Neural cell (in vitro differentiated cells): ENCODE measurements at regions not wholly inside any gene's neighbourhood (a gene's known extent, or its start where the extent isn't known, plus 50 kb on each side); places are given as distances from the start of the nearest gene placed in this dataset.

Experiments
- CTCF ChIP-seq: fragments of 450-650 bp; IDR thresholded peaks from 2 replicates; pipeline ENCODE4 v1.5.1; 2014; ENCODE audit warnings: antibody characterized with exemption, mild to moderate bottlenecking, moderate library complexity; ENCODE audit not compliant: poor library complexity, severe bottlenecking
- EZH2 ChIP-seq: fragments of 200-600, 300-800 bp; shearing (Covaris generic), sonication (generic); IDR thresholded peaks from 2 replicates; pipeline ENCODE4 v1.6.1; 2014; ENCODE audit warnings: antibody characterized with exemption, low read length, borderline replicate concordance, mild to moderate bottlenecking; ENCODE audit not compliant: insufficient read depth, poor library complexity, severe bottlenecking
- POLR2AphosphoS5 ChIP-seq: IDR thresholded peaks from 2 replicates; pipeline ENCODE4 v1.6.1; 2012
- SMC3 ChIP-seq: fragments of 450-650 bp; conservative IDR thresholded peaks from 2 replicates; pipeline ENCODE4 v1.6.1; 2014; ENCODE audit warnings: antibody characterized with exemption, mild to moderate bottlenecking, moderate library complexity; ENCODE audit not compliant: poor library complexity

GRCh38 chr6:84304881-84305280, 77.4 kb upstream of the CEP162 start:
- TF ChIP-seq CTCF (no peak), POLR2AphosphoS5 (no peak), EZH2 (no peak), SMC3 (no peak)
